Rectal smooth muscle tissue (tissue), 1 donor: ENCODE measurements at regions not wholly inside any gene's neighbourhood (a gene's known extent, or its start where the extent isn't known, plus 50 kb on each side); places are given as distances from the start of the nearest gene placed in this dataset.

Experiments
- H3K27ac ChIP-seq: one replicate; pipeline ENCODE4 v1.7.0; 2013; ENCODE audit warnings: low read depth, low read length, inconsistent platforms
- H3K27me3 ChIP-seq: one replicate; pipeline ENCODE4 v1.7.0; 2013; ENCODE audit warnings: low read length; ENCODE audit not compliant: control insufficient read depth, insufficient read depth
- H3K36me3 ChIP-seq: one replicate; pipeline ENCODE4 v1.7.0; 2013; ENCODE audit warnings: low read length; ENCODE audit not compliant: control insufficient read depth, insufficient read depth
- H3K4me1 ChIP-seq: one replicate; pipeline ENCODE4 v1.7.0; 2013; ENCODE audit warnings: low read length; ENCODE audit not compliant: control insufficient read depth, insufficient read depth
- H3K4me3 ChIP-seq: one replicate; pipeline ENCODE4 v1.7.0; 2013; ENCODE audit warnings: low read length
- H3K9ac ChIP-seq: one replicate; pipeline ENCODE4 v1.7.0; 2013; ENCODE audit warnings: low read length

DNA sequence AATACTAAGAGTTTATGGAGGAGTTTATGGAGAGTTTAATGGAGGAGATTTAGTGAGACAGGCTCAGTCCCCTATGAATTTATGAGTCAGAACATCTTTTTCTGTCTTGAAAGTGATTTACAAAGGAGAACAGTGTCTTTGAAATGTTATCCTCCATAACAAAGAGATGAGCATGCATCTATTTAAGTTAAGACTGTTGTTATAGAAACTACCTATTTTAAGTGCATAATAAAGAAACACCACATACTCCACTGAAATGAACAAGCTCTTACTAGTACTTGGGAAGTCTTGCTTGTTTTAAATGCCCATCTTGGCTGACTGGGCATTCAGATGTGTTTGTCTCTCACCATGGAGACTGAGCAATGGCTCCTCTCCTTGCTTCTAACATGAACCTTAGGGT is 118.7 kb upstream of the ACP3 start:
- H3K27ac ChIP-seq: no peak overlapping the region
- no peaks in the 10 kb centered on the region for H3K4me1 ChIP-seq
- no peak overlapping the region for H3K9ac ChIP-seq
- H3K27me3 ChIP-seq: no peaks in the 10 kb centered on the region
- H3K36me3 ChIP-seq: no peaks in the 10 kb centered on the region
- H3K4me3 ChIP-seq: no peak overlapping the region

DNA sequence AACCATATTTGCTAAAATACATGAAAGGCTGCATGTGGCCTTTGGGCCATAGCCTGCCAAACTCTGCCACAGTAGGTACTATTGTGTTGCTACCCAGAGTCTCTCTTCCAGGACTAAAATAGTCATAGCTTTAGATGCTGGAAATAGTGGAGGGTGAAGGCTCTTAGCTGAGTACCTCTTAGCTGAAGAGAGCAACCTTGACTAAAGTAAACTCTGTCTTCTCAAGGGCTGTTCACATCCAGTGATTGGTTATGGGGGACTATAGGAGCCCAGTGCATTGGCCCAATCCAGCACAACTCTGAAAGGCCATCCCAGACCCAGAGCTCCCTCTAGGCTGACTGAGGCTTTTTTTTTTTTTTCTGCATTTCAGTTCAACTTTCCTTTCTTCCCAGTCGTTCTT is 117.8 kb upstream of the ACP3 start:
- H3K36me3 ChIP-seq: no peaks in the 10 kb centered on the region
- H3K9ac ChIP-seq: no peak overlapping the region
- H3K4me1 ChIP-seq: no peaks in the 10 kb centered on the region
- H3K27me3 ChIP-seq: no peaks in the 10 kb centered on the region
- H3K4me3 ChIP-seq: no peak overlapping the region
- no peak overlapping the region for H3K27ac ChIP-seq

DNA sequence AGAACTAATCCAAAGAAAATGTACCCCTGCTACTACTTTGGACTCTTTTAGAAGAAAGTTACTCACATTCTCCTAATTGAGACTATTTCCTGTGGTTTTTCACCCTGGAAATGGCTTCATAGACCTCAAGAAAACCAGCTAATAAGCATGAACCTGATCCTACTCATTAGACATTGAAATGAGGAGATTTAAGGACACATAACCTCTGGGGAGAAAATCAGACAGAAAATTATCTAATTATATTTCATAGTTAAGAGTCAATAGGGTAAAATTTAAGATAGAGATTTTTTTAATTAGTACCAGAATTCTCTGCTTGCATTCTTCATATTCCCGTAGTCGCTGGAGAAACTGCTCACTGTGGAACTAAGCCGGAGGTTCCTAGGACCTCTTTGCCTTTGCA is 114.6 kb upstream of the ACP3 start:
- Histone ChIP-seq H3K27ac (no peak overlapping the region), H3K36me3 (no peaks in the 10 kb centered on the region), H3K4me1 (no peaks in the 10 kb centered on the region), H3K9ac (no peak overlapping the region), H3K27me3 (no peaks in the 10 kb centered on the region), H3K4me3 (no peak overlapping the region)

DNA sequence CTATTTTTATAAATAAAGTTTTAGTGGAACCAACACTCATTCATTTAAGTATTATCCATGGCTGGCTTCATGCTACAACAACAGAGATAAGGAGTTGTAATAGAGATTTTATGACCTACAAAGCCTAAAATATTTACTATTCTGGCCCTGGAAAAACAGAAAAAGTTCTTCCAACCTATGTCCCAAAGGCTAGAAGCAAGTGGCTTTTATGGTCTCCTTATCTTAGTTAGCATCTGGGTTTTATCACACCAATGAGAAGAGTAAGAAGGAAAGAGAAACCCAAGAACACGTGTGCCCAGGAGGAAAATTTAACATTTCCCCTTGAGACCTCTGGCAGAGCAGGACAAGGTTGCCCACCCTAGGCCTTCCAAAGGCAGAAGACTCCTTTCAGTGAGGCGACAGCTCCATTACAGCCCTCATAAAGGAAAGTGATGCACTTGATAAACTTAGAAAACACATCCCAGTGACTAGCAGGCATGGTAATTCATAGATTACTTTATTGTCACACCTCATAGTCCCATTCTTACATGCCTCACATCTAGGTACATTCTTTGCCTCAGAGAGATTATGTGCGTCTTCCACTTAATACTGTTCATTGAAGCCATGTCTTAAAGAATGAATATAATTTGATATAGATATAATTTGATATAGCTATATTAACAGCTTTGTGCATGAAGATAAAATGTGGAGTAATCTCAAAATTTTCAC is 113.2 kb upstream of the ACP3 start:
- H3K4me1 ChIP-seq: no peaks in the 10 kb centered on the region
- no peaks in the 10 kb centered on the region for H3K36me3 ChIP-seq
- no peaks in the 10 kb centered on the region for H3K27me3 ChIP-seq
- no peak overlapping the region for H3K9ac ChIP-seq
- H3K4me3 ChIP-seq: no peak overlapping the region
- no peak overlapping the region for H3K27ac ChIP-seq

DNA sequence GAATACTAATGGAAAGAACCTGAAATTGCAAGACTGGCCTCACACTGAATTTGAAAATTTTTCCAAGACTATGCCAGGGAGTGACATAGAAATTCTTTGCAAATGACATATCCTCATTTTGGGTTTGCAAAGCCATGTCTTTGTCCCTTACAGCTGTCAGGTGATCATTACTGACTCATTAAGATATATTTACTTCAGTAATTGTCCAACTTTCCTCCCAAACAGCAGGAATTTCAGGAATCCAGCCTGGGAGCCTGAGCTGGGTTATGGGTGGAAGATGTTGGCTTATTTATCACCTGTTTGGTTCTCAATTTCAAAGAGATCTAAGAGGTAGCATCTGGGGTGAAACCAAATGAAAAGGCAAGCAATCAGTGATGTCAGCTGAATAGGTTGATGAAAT is 111.6 kb upstream of the ACP3 start:
- no peaks in the 10 kb centered on the region for H3K27me3 ChIP-seq
- H3K4me3 ChIP-seq: no peak overlapping the region
- no peak overlapping the region for H3K9ac ChIP-seq
- H3K36me3 ChIP-seq: no peaks in the 10 kb centered on the region
- no peaks in the 10 kb centered on the region for H3K4me1 ChIP-seq
- no peak overlapping the region for H3K27ac ChIP-seq

DNA sequence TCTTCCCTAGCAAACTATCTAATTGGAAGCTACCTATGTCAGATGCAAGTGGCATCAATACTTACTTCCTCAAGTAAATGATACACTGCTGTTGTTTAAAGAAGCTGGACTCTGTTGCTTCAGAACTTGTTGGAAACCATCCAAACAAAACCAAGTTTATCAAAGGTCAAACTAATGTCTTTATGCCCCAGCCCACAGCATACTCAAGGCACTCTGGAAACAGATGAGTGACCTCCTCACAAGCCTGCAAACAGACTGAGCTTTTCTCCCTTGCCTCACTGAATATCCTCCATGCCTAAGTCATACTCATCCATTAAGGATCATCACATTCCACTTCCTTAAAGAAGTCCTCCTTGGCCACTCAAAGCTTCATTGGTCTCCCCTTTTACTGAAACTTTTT is 107.4 kb upstream of the ACP3 start:
- no peak overlapping the region for H3K4me3 ChIP-seq
- no peaks in the 10 kb centered on the region for H3K4me1 ChIP-seq
- H3K9ac ChIP-seq: no peak overlapping the region
- H3K27me3 ChIP-seq: no peaks in the 10 kb centered on the region
- no peak overlapping the region for H3K27ac ChIP-seq
- H3K36me3 ChIP-seq: no peaks in the 10 kb centered on the region

DNA sequence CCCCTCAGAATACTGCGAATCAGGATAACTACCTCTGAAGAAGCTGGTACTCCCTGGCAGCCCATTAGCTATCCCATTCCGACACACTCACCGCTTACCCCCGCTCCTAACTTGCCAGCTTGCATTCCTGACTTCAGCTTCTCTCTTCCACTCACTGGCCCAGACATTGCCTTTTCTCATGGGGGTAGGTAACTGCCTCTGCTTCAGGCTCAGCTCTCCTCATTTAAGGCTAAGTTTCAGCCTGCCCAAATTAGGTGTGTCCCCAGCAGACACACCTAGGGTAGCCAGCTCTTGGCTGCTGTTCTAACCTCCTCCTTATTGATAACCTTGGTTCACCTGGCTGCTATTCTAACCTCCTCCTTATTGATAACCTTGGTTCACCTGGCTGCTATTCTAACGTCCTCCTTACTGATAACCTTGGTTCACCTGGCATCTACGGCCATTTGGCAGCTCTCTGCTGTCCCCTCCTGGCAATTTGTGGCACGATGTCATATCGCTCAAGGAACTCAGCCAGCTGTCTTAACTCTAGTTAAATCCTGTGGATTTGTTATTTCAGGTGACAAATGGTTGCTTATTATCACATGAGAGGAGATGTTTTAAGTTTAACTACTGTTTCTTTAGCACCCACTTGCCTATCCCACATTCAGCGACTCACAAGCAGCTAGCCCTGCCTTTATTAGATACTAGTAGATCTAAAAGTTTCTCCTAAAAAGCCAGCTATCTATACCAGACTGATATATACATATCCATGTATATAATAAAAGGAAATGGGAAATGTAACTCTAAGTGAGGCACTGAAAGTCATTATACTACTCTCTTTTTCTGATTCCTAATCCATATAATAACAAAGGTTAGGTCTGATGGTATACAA is 106.5 kb upstream of the ACP3 start:
- no peaks in the 10 kb centered on the region for H3K36me3 ChIP-seq
- no peaks in the 10 kb centered on the region for H3K4me1 ChIP-seq
- no peak overlapping the region for H3K27ac ChIP-seq
- H3K27me3 ChIP-seq: no peaks in the 10 kb centered on the region
- no peak overlapping the region for H3K4me3 ChIP-seq
- H3K9ac ChIP-seq: no peak overlapping the region

DNA sequence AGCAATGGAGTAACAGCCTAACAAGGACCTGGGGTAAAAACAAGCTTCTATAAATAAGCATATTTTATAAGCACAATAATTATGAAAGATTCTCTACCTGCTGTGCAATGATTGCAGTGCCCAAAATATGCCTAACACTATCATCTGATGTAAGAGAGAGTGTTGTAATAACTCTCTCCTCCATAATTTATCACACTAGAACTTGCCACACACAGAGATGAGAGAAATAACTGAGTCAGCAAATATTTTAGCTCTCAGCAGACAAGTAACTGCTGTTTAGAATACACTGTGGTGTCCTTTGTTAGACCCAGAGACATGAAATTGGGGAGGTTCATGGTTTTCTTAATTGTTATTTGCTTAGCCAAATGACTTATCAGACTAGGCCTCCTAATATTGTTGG is 105.3 kb upstream of the ACP3 start:
- H3K36me3 ChIP-seq: no peaks in the 10 kb centered on the region
- no peak overlapping the region for H3K4me3 ChIP-seq
- H3K9ac ChIP-seq: no peak overlapping the region
- no peaks in the 10 kb centered on the region for H3K27me3 ChIP-seq
- H3K4me1 ChIP-seq: no peaks in the 10 kb centered on the region
- H3K27ac ChIP-seq: no peak overlapping the region

DNA sequence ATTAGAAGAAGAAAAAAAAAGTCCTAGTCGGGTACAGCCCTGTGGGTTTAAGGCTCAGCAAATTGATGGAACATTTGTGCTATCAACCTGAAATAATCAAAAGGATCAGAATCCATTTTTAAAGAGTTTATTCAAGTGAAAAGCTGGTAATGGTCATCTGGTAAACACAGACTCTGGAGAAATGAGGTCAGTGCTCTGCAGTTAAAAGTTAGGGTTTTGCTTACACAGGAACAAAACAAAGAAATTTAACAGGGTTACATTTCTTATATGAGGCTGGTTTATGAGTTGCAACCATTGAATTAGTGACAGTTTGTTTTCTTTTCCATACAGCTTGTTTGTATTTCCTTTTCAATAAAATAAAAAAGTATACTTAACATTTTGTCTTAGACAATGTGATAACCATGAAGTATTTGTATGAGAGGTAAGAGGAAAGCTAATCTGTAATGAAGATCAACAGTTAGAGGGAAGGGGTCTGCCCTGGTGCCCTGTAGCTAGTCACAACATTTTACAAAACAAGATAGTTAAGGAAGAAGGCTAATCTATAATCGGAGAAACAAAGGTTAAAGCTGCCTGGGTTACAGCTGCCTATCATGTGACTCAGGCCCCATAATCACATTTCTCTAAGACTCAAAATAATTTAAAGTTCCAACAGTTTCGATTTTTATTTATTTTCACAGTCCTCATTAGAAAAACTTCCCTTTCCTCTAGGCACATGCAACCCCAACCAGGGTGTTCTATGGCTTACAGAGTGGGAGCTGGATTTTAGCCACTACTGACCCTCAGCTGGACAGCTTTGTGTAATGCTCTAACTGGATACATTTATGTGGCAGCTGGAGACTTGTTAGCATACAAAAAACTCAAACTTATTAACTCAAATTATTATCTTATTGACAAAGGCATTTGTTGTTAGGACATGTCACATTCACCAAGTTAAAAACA is 98.1 kb upstream of the ACP3 start:
- Histone ChIP-seq H3K36me3 (no peaks in the 10 kb centered on the region), H3K4me1 (no peaks in the 10 kb centered on the region), H3K4me3 (no peak overlapping the region), H3K9ac (no peak overlapping the region), H3K27ac (no peak overlapping the region), H3K27me3 (no peaks in the 10 kb centered on the region)

DNA sequence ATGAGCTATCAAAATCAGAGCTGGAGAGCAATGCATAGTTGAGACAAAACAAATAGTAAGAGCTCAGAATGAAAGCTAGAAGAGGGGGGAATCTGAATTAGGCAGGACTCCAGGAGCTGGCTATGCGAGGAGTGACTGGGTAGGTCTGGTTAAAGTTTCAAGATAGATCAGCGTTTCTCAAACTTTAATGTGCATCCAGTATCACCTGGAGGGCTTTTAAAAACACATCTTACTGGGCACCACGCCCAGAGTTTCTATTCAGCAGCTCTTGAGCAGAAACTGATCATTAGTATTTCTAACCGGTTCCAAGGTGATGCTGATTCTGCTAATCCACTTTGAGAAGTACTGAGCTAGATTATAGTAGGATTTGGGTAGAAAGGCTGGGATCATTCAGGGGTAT is 96.2 kb upstream of the ACP3 start:
- Histone ChIP-seq H3K4me3 (no peak overlapping the region), H3K27ac (no peak overlapping the region)

DNA sequence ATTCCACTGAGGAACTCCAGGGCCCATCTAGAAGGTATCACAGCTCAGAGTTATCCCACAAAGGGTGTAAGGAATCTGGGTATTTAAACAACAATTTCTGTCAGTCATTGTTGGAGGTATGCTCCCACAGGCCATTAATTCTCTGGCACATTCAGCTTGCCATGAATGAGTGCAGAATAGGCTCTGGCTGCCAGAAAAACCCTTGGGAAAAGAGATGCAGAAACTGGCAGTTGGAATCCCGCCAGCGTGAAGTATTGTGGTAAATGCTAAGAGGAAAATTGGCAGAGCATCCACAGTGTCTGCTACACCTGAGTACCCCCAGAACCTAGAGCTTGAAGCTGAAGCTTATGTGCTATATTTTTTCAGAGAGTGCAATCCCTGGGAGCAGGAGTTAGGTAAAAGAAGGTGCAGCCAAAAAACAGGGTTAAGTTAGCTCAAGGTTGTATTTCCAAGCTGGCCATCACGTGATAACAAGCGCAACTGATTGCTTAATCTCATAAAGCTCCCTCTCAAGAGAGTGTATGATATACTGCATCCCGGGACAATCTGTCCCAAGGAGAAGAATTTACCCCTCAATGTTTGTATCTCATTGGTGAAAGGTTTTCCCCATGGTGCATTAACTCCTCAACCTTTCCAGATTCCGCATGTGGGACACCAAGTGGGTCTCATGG is 94.2 kb upstream of the ACP3 start:
- H3K9ac ChIP-seq: no peak overlapping the region
- H3K27ac ChIP-seq: no peak overlapping the region
- H3K4me1 ChIP-seq: no peaks in the 10 kb centered on the region
- no peaks in the 10 kb centered on the region for H3K27me3 ChIP-seq
- no peak overlapping the region for H3K4me3 ChIP-seq
- H3K36me3 ChIP-seq: no peaks in the 10 kb centered on the region

More for the DNA sequence above, 96.2 kb upstream of the ACP3 start:
- no peaks in the 10 kb centered on the region for H3K36me3 ChIP-seq
- H3K27me3 ChIP-seq: no peaks in the 10 kb centered on the region
- H3K4me1 ChIP-seq: no peaks in the 10 kb centered on the region
- no peak overlapping the region for H3K9ac ChIP-seq

DNA sequence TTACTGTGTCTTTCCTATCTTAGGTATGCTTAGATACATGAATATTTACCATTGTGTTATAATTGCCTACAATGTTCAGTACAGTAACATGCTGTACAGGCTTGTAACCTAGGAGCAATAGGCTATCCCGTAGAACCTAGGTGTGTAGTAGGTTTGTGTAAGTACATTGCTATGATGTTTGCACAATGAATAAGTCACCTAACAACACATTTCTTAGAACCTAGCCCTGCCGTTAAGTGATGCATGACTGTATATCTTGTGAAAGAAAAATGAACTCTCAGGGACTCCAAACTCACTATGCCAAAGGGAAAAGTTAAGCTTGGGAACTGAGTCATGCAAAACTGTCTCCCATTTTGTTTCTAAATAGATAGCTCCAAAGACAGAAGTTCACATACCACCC is 91.5 kb upstream of the ACP3 start:
- H3K27me3 ChIP-seq: no peaks in the 10 kb centered on the region
- no peaks in the 10 kb centered on the region for H3K36me3 ChIP-seq
- no peak overlapping the region for H3K27ac ChIP-seq
- no peaks in the 10 kb centered on the region for H3K4me1 ChIP-seq
- no peak overlapping the region for H3K4me3 ChIP-seq
- H3K9ac ChIP-seq: no peak overlapping the region
